Trophoblast cell (in vitro differentiated cells and primary cell): ENCODE measurements at regions not wholly inside any gene's neighbourhood (a gene's known extent, or its start where the extent isn't known, plus 50 kb on each side); places are given as distances from the start of the nearest gene placed in this dataset.

Experiments used
- DNase-seq, 2 donors: peaks; one replicate each; pipeline ENCODE4 v3.0.0-alpha.2; 2016
- H2AFZ ChIP-seq: 2 replicates; pipeline ENCODE4 v1.6.1; 2013; ENCODE audit warnings: low read length, moderate library complexity, mild to moderate bottlenecking; ENCODE audit not compliant: insufficient read depth, poor library complexity
- H2AK5ac ChIP-seq: 2 replicates; pipeline ENCODE4 v1.6.1; 2013; ENCODE audit warnings: mild to moderate bottlenecking, low read length
- H2BK120ac ChIP-seq: 2 replicates; pipeline ENCODE4 v1.6.1; 2013; ENCODE audit warnings: low read length, mild to moderate bottlenecking, moderate library complexity; ENCODE audit not compliant: insufficient read depth, poor library complexity
- H2BK12ac ChIP-seq: 2 replicates; pipeline ENCODE4 v1.6.1; 2013; ENCODE audit warnings: mild to moderate bottlenecking, low read length, moderate library complexity
- H2BK5ac ChIP-seq: 2 replicates; pipeline ENCODE4 v1.6.1; 2013; ENCODE audit warnings: low read length, low read depth, moderate library complexity, mild to moderate bottlenecking; ENCODE audit not compliant: poor library complexity
- H3K14ac ChIP-seq: 2 replicates; pipeline ENCODE4 v1.6.1; 2013; ENCODE audit warnings: mild to moderate bottlenecking, low read length
- H3K18ac ChIP-seq: 2 replicates; pipeline ENCODE4 v1.6.1; 2013; ENCODE audit warnings: mild to moderate bottlenecking, low read length
- H3K23ac ChIP-seq: 2 replicates; pipeline ENCODE4 v1.6.1; 2013; ENCODE audit warnings: low read length
- H3K27ac ChIP-seq: 2 replicates; pipeline ENCODE4 v1.5.1; 2013; ENCODE audit warnings: low read depth, mild to moderate bottlenecking, inconsistent platforms, low read length, moderate library complexity
- H3K27me3 ChIP-seq: 2 replicates; pipeline ENCODE4 v1.6.1; 2013; ENCODE audit warnings: inconsistent platforms, mild to moderate bottlenecking, low read length, moderate library complexity; ENCODE audit not compliant: insufficient read depth
- H3K36me3 ChIP-seq, 2 experiments: 1 replicate in 1 of 2; 2 replicates in 1 of 2; pipeline ENCODE4 v1.6.1; 2013; ENCODE audit warnings: low read length in 2 of 2, mild to moderate bottlenecking in 2 of 2, moderate library complexity in 1 of 2; ENCODE audit not compliant: insufficient read depth in 2 of 2, control insufficient read depth in 1 of 2
- H3K4ac ChIP-seq: 2 replicates; pipeline ENCODE4 v1.6.1; 2013; ENCODE audit warnings: low read depth, mild to moderate bottlenecking, low read length, moderate library complexity
- H3K4me1 ChIP-seq, 2 experiments: 1 replicate in 1 of 2; 2 replicates in 1 of 2; pipeline ENCODE4 v1.6.1; 2013; ENCODE audit warnings: low read length in 2 of 2, mild to moderate bottlenecking in 2 of 2, moderate library complexity in 1 of 2; ENCODE audit not compliant: insufficient read depth in 2 of 2, control insufficient read depth in 1 of 2
- H3K4me2 ChIP-seq: 2 replicates; pipeline ENCODE4 v1.6.1; 2013; ENCODE audit warnings: inconsistent platforms, mild to moderate bottlenecking, low read length, moderate library complexity
- H3K4me3 ChIP-seq: 2 replicates; pipeline ENCODE4 v1.5.1; 2013; ENCODE audit warnings: mild to moderate bottlenecking, low read depth, low read length, inconsistent platforms
- H3K79me1 ChIP-seq: one replicate; pipeline ENCODE4 v1.6.1; 2013; ENCODE audit warnings: low read length
- H3K79me2 ChIP-seq: 2 replicates; pipeline ENCODE4 v1.6.1; 2013; ENCODE audit warnings: low read length, mild to moderate bottlenecking; ENCODE audit not compliant: control insufficient read depth, insufficient read depth, poor library complexity
- H3K9ac ChIP-seq: 2 replicates; pipeline ENCODE4 v1.6.1; 2013; ENCODE audit warnings: mild to moderate bottlenecking, low read length
- H3K9me3 ChIP-seq: 2 replicates; pipeline ENCODE4 v1.6.1; 2013; ENCODE audit warnings: low read depth, mild to moderate bottlenecking, control low read depth, inconsistent platforms, low read length; ENCODE audit not compliant: insufficient read depth
- H4K12ac ChIP-seq: 2 replicates; pipeline ENCODE4 v1.6.1; 2013; ENCODE audit warnings: low read depth, mild to moderate bottlenecking, low read length, moderate library complexity
- H4K8ac ChIP-seq: 2 replicates; pipeline ENCODE4 v1.6.1; 2013; ENCODE audit warnings: low read depth, mild to moderate bottlenecking, low read length, moderate library complexity
- H4K91ac ChIP-seq: one replicate; pipeline ENCODE4 v1.6.1; 2013; ENCODE audit warnings: low read depth, mild to moderate bottlenecking, low read length, moderate library complexity
- WGBS: extraction: QIAGEN DNeasy Blood & Tissue Kit; methylation state at CpG from one replicate; pipeline ENCODE4 v1.1.7; 2013; ENCODE audit warnings: missing lambda C conversion rate; ENCODE audit not compliant: insufficient read length, insufficient coverage; ENCODE audit errors: extremely low coverage; 5-methylcytosine and 5-hydroxymethylcytosine counted together

DNA sequence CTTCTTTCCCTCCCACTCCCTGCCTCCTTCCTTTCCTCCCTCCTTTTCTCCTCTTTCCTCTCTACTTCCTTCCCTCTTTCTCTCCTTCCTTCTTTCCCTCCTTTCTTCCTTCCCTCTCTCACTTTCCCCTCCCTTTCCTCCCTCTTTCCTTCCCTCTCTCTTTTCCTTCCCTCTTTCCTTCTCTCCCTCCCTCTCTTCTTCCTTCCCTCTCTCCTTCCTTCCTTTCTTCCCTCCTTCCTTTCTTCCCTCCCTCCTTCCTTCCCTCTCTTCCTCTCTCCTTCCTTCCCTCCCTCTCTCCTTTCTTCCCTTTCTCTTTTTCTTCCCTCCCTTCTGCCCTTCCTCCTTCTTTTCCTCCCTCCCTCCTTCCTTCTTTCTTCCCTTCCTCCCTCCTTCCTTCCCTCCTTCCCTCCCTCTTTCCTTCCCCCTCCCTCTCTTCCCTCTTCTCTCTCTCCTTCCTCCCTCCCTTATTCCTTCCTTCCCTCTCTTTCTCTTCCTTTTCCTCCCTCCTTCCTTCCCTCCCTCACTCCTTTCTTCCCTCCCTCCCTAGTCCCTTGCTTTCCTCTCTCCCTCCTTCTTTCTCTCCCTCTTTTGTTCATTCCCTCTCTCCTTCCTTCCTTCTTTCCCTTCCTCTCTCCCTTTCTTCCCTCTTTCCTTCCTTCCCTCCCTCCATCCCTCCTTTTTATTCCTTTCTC, 443.9 kb downstream of the ZNF536 start:
- H2BK120ac ChIP-seq, result no peak overlapping the region
- no peaks in the 10 kb centered on the region for H3K9me3 ChIP-seq
- no peak overlapping the region for H3K14ac ChIP-seq
- no peak overlapping the region for H3K18ac ChIP-seq
- H3K79me2 ChIP-seq, result no peaks in the 10 kb centered on the region
- no peaks in the 10 kb centered on the region for H3K4me1 ChIP-seq
- H2AK5ac ChIP-seq, result no peak overlapping the region
- no peak overlapping the region for H4K91ac ChIP-seq
- H3K4ac ChIP-seq, result no peak overlapping the region
- H2BK5ac ChIP-seq, result no peak overlapping the region
- H3K36me3 ChIP-seq, result no peaks in the 10 kb centered on the region
- no peak overlapping the region for H3K4me2 ChIP-seq
- H2BK12ac ChIP-seq, result no peak overlapping the region
- DNase-seq, result no peak
- no peak overlapping the region for H3K4me3 ChIP-seq
- H3K79me1 ChIP-seq, result no peaks in the 10 kb centered on the region
- H3K23ac ChIP-seq, result no peak overlapping the region
- no peak overlapping the region for H4K12ac ChIP-seq
- no peak overlapping the region for H4K8ac ChIP-seq
- no peak overlapping the region for H3K27ac ChIP-seq
- no peak overlapping the region for H3K9ac ChIP-seq
- H3K27me3 ChIP-seq, result no peaks in the 10 kb centered on the region
- no peak overlapping the region for H2AFZ ChIP-seq

GRCh38 chr19:30812099-30812678, 440.0 kb downstream of the ZNF536 start:
- H3K27me3 ChIP-seq, result no peaks in the 10 kb centered on the region
- no peak overlapping the region for H3K14ac ChIP-seq
- H3K79me2 ChIP-seq, result no peaks in the 10 kb centered on the region
- H4K91ac ChIP-seq, result no peak overlapping the region
- no peak overlapping the region for H4K8ac ChIP-seq
- no peak overlapping the region for H3K4ac ChIP-seq
- H3K9ac ChIP-seq, result no peak overlapping the region
- no peak overlapping the region for H3K4me3 ChIP-seq
- no peak overlapping the region for H2BK5ac ChIP-seq
- H3K4me1 ChIP-seq, result no peaks in the 10 kb centered on the region
- no peak overlapping the region for H2BK12ac ChIP-seq
- H3K23ac ChIP-seq, result no peak overlapping the region
- H3K9me3 ChIP-seq, result no peaks in the 10 kb centered on the region
- H2AFZ ChIP-seq, result no peak overlapping the region
- no peak overlapping the region for H3K18ac ChIP-seq
- H2AK5ac ChIP-seq, result no peak overlapping the region
- no peak for DNase-seq
- H3K36me3 ChIP-seq, result no peaks in the 10 kb centered on the region
- H4K12ac ChIP-seq, result no peak overlapping the region
- no CpG with 5 or more reads among the region's 8 CpGs for WGBS
- H3K79me1 ChIP-seq, result no peaks in the 10 kb centered on the region
- no peak overlapping the region for H3K27ac ChIP-seq
- H2BK120ac ChIP-seq, result no peak overlapping the region
- no peak overlapping the region for H3K4me2 ChIP-seq

DNA sequence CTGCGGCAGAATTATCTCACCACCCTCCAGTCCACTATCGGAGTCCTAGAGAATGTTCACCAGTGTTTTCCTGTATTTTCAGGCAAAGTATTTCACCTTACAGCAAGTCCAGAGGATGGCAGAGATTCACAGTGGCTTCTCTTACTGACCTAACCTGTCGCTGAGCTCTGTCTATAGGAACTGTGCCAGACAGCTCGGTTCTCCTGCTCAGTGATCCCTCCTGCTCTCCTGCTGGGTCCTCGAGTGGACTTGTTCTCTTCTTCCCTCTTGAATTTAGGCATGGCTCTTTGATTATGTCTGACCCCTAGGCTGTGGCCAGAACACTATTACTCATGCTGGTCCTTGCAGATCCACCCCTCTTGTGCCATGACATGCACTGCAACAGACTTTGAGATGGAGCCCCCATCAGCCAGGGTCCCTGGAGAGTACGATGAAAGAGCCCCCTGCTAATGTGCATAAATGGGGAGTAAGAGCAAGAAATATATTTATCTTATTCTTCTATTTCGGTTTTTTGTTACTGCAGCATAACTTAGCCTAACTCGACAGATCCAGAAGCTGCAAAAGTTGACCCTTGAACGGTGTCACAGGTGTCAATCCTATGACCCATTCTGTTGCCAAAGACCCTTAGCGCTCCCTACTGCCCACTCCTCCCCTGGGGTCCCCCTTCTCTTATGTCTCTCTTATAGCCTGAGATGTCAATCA, 439.4 kb downstream of the ZNF536 start:
- no CpG with 5 or more reads among the region's 10 CpGs for WGBS
- Histone ChIP-seq H3K9ac (no peak overlapping the region), H3K4me2 (no peak overlapping the region), H3K4ac (no peak overlapping the region), H3K79me2 (no peaks in the 10 kb centered on the region), H3K36me3 (no peaks in the 10 kb centered on the region), H3K23ac (no peak overlapping the region), H2AK5ac (no peak overlapping the region), H2AFZ (no peak overlapping the region), H3K9me3 (peaks cover 3% of the 10 kb centered on the region), H4K91ac (no peak overlapping the region), H3K27ac (no peak overlapping the region), H2BK5ac (no peak overlapping the region), H3K4me1 (no peaks in the 10 kb centered on the region), H2BK12ac (no peak overlapping the region), H3K4me3 (no peak overlapping the region), H3K14ac (no peak overlapping the region), H2BK120ac (no peak overlapping the region), H3K18ac (no peak overlapping the region), H4K12ac (no peak overlapping the region), H3K79me1 (no peaks in the 10 kb centered on the region), H4K8ac (no peak overlapping the region), H3K27me3 (no peaks in the 10 kb centered on the region)
- DNase-seq, result no peak

- H3K4me3 ChIP-seq, result no peak overlapping the region
- peaks cover 3% of the 10 kb centered on the region for H3K9me3 ChIP-seq
- H3K4me2 ChIP-seq, result no peak overlapping the region
- H4K8ac ChIP-seq, result no peak overlapping the region
- H3K14ac ChIP-seq, result no peak overlapping the region
- no peak overlapping the region for H2AFZ ChIP-seq
- WGBS, result no CpG with 5 or more reads among the region's 4 CpGs
- no peaks in the 10 kb centered on the region for H3K79me2 ChIP-seq
- no peaks in the 10 kb centered on the region for H3K36me3 ChIP-seq
- no peak overlapping the region for H3K23ac ChIP-seq
- no peak overlapping the region for H3K4ac ChIP-seq
- H2BK12ac ChIP-seq, result no peak overlapping the region
- no peaks in the 10 kb centered on the region for H3K4me1 ChIP-seq
- H3K79me1 ChIP-seq, result no peaks in the 10 kb centered on the region
- DNase-seq, result no peak
- H4K91ac ChIP-seq, result no peak overlapping the region
- H4K12ac ChIP-seq, result no peak overlapping the region
- H3K27ac ChIP-seq, result no peak overlapping the region
- H3K18ac ChIP-seq, result no peak overlapping the region
- H2BK5ac ChIP-seq, result no peak overlapping the region
- H2AK5ac ChIP-seq, result no peak overlapping the region
- no peak overlapping the region for H2BK120ac ChIP-seq
- H3K9ac ChIP-seq, result no peak overlapping the region
- H3K27me3 ChIP-seq, result no peaks in the 10 kb centered on the region
These were observed 438.5 kb downstream of the ZNF536 start for GRCh38 chr19:30810726-30811125.
